K562 (cell line): ENCODE measurements at regions not wholly inside any gene's neighbourhood (a gene's known extent, or its start where the extent isn't known, plus 50 kb on each side); places are given as distances from the start of the nearest gene placed in this dataset.

Experiments used
- BHLHE40 ChIP-seq: IDR thresholded peaks from 2 replicates; pipeline ENCODE4 v1.6.1; 2011; ENCODE audit warnings: low read length, improper control_type of control experiment
- CREB3 ChIP-seq: fragments of 450-650 bp; conservative IDR thresholded peaks from 2 replicates; pipeline ENCODE4 v1.6.1; 2016; ENCODE audit warnings: missing genetic modification characterization, low read depth, mild to moderate bottlenecking, missing compliant biosample characterization, moderate library complexity
- CXXC5 ChIP-seq: fragments of 250-450 bp; sonication (Bioruptor Pico); IDR thresholded peaks from 2 replicates; pipeline ENCODE4 v1.8.0; 2022; ENCODE audit warnings: inconsistent platforms, mild to moderate bottlenecking, moderate library complexity
- DPF2 ChIP-seq: fragments of 450-650 bp; IDR thresholded peaks from 2 replicates; pipeline ENCODE4 v1.6.1; 2016
- FIP1L1 ChIP-seq: fragments of 200-400 bp; formaldehyde crosslinking; IDR thresholded peaks from 2 replicates; pipeline ENCODE4 v1.6.1; 2018; ENCODE audit warnings: mild to moderate bottlenecking, low read depth, low read length; ENCODE audit not compliant: poor library complexity, severe bottlenecking
- FOXP4 ChIP-seq: sonication (generic); formaldehyde crosslinking; IDR thresholded peaks from 2 replicates; pipeline ENCODE4 v1.8.0; 2022; ENCODE audit warnings: mild to moderate bottlenecking, missing genetic modification reagents, borderline replicate concordance
- HMGN3 ChIP-seq: IDR thresholded peaks from 2 replicates; pipeline ENCODE4 v1.6.1; 2011; ENCODE audit warnings: borderline replicate concordance, low read depth, mild to moderate bottlenecking, mixed read lengths, low read length; ENCODE audit not compliant: insufficient read length; ENCODE audit errors: extremely low read depth
- HNRNPUL1 ChIP-seq: fragments of 200-400 bp; formaldehyde crosslinking; IDR thresholded peaks from 2 replicates; pipeline ENCODE4 v1.6.1; 2017; ENCODE audit warnings: low read length
- KDM2B ChIP-seq: fragments of 250-450 bp; sonication (Bioruptor Pico); IDR thresholded peaks from 2 replicates; pipeline ENCODE4 v1.8.0; 2021; ENCODE audit warnings: mild to moderate bottlenecking, moderate library complexity
- KDM5B ChIP-seq: fragments of 200-600 bp; sonication (generic); IDR thresholded peaks from 2 replicates; pipeline ENCODE4 v1.6.1; 2012; ENCODE audit warnings: low read depth, mild to moderate bottlenecking, moderate library complexity, low read length, control low read depth, inconsistent platforms; ENCODE audit not compliant: insufficient replicate concordance
- NCOA6 ChIP-seq: fragments of 450-650 bp; IDR thresholded peaks from 2 replicates; pipeline ENCODE4 v1.6.1; 2017; ENCODE audit warnings: mild to moderate bottlenecking
- PHF20 ChIP-seq: fragments of 450-650 bp; IDR thresholded peaks from 2 replicates; pipeline ENCODE4 v1.6.1; 2018; ENCODE audit not compliant: partially characterized antibody
- RBBP5 ChIP-seq: fragments of 200-600 bp; sonication (generic); IDR thresholded peaks from 2 replicates; pipeline ENCODE4 v1.6.1; 2012; ENCODE audit warnings: borderline replicate concordance, mild to moderate bottlenecking, low read length, control low read depth, inconsistent platforms; ENCODE audit not compliant: insufficient read depth, poor library complexity, severe bottlenecking
- RFX7 ChIP-seq: fragments of 250-450 bp; sonication (Bioruptor Pico); IDR thresholded peaks from 2 replicates; pipeline ENCODE4 v1.5.1; 2021; ENCODE audit warnings: mild to moderate bottlenecking
- SETDB1 ChIP-seq: IDR thresholded peaks from one replicate; pipeline ENCODE4 v1.6.1; 2012; ENCODE audit warnings: low read length, control low read depth, inconsistent platforms
- ZBTB34 ChIP-seq: fragments of 250-450 bp; sonication (Bioruptor Pico); IDR thresholded peaks from 2 replicates; pipeline ENCODE4 v1.8.0; 2021; ENCODE audit warnings: mild to moderate bottlenecking, moderate library complexity
- ZNF384 ChIP-seq: IDR thresholded peaks from 2 replicates; pipeline ENCODE4 v1.6.1; 2012; ENCODE audit warnings: low read depth, low read length, improper control_type of control experiment
- ZNF395 ChIP-seq: fragments of 200-800 bp; sonication (Bioruptor generic); IDR thresholded peaks from 2 replicates; pipeline ENCODE4 v1.6.1; 2017; ENCODE audit warnings: missing genetic modification characterization, missing compliant biosample characterization
- ZNF584 ChIP-seq: fragments of 200-800 bp; sonication (Bioruptor generic); IDR thresholded peaks from 2 replicates; pipeline ENCODE4 v1.6.1; 2016; ENCODE audit warnings: low read depth, mild to moderate bottlenecking, missing genetic modification characterization, missing compliant biosample characterization
- ZZZ3 ChIP-seq: fragments of 450-650 bp; IDR thresholded peaks from 2 replicates; pipeline ENCODE4 v1.6.1; 2016; ENCODE audit warnings: antibody characterized with exemption, mild to moderate bottlenecking, moderate library complexity

- TF ChIP-seq CREB3 (tag) (no peak), ZNF395 (no peak), NCOA6 (peak; percentile 89), FIP1L1 (no peak), HNRNPUL1 (no peak), KDM2B (CRISPR knock-in tag) (no peak), KDM5B (peak; percentile 47), ZNF584 (CRISPR knock-in tag) (no peak), HMGN3 (peak; percentile 25), CXXC5 (CRISPR knock-in tag) (peak; percentile 62), ZZZ3 (no peak), BHLHE40 (no peak), FOXP4 (no peak), RBBP5 (peak; percentile 71), SETDB1 (no peak), ZNF384 (no peak), RFX7 (CRISPR knock-in tag) (no peak), PHF20 (peak; percentile 32), DPF2 (no peak; the same call in 1 of the 2 replicates), ZBTB34 (no peak)
Observed at GRCh38 chr13:99087098-99087953, 109.5 kb upstream of the DOCK9 start (continued).
